HepG2 (cell line): ENCODE measurements at regions not wholly inside any gene's neighbourhood (a gene's known extent, or its start where the extent isn't known, plus 50 kb on each side); places are given as distances from the start of the nearest gene placed in this dataset.

ENCODE experiments used
- ATAC-seq: fragments of 200-7000 bp; cut with Tn5 transposase; 3 replicates; pipeline ENCODE4 v1.9.1; 2020; ENCODE audit warnings: mild to moderate bottlenecking, moderate library complexity
- BruUV-seq: library from RNA; stranded (reverse); fragments of 400-500 nt; replicated peaks from 2 replicates; lab custom pipeline; 2021; lab: Mats Ljungman, UMichigan
- CTCF ChIA-PET: fragments of 300-600 bp; formaldehyde crosslinking; extraction: SDS; loops from one replicate; lab custom pipeline; 2021; ENCODE audit warnings: low total read pairs, inconsistent platforms, low intra/inter-chr PET ratio; lab: Yijun Ruan, JAX
- POLR2A ChIA-PET: fragments of 350-600 bp; sonication (Branson Sonifier 250); formaldehyde crosslinking; loops from one replicate; lab custom pipeline; 2020; ENCODE audit warnings: antibody characterized with exemption, inconsistent platforms; lab: Yijun Ruan, JAX
- DNase-seq: peaks from one replicate; pipeline ENCODE4 v3.0.0-alpha.2; 2015; ENCODE audit warnings: low spot score
- FAIRE-seq: peaks from 3 replicates; lab custom pipeline; 2011; peaks lifted over from hg19 to GRCh38; lab: Jason Lieb, UNC
- H2AFZ ChIP-seq: one replicate; pipeline ENCODE4 v1.6.1; 2011; ENCODE audit warnings: low read length, inconsistent platforms
- H3K27ac ChIP-seq: fragments of 300-600 bp; 3 replicates; pipeline ENCODE4 v1.8.0; 2011; ENCODE audit warnings: mixed run types, mild to moderate bottlenecking, mixed read lengths, low read length, inconsistent platforms; ENCODE audit not compliant: insufficient read depth; ENCODE audit errors: extremely low read length
- H3K27me3 ChIP-seq, 2 experiments: fragments of 200-600 bp in 1 of 2; 2 replicates in 1 of 2; 3 replicates in 1 of 2; pipeline versions ENCODE4 v1.6.0 to v1.8.0; 2011; ENCODE audit warnings: low read length in 2 of 2, mild to moderate bottlenecking in 2 of 2, moderate library complexity in 2 of 2, inconsistent platforms in 1 of 2; ENCODE audit not compliant: insufficient read depth in 2 of 2, control insufficient read depth in 1 of 2
- H3K36me3 ChIP-seq, 2 experiments: fragments of 200-600 bp in 1 of 2; replicated peaks in 1 of 2; 2 replicates in 1 of 2; 3 replicates in 1 of 2; pipeline versions ENCODE4 v1.5.1 to v1.8.0; 2011; ENCODE audit warnings: low read length in 2 of 2, inconsistent platforms in 1 of 2; ENCODE audit not compliant: insufficient read depth in 2 of 2, control insufficient read depth in 1 of 2
- H3K4me1 ChIP-seq: 2 replicates; pipeline ENCODE4 v1.5.1; 2012; ENCODE audit warnings: low read length, inconsistent platforms; ENCODE audit not compliant: insufficient read depth
- H3K4me2 ChIP-seq: 2 replicates; pipeline ENCODE4 v1.6.0; 2011; ENCODE audit warnings: low read depth, low read length, inconsistent platforms
- H3K4me3 ChIP-seq, 3 experiments: fragments of 200-600 bp in 1 of 3; sonication (generic), shearing (Covaris generic) in 1 of 3; replicated peaks in 1 of 3; 2 replicates each; pipeline ENCODE4 v1.5.1; 2011 to 2016; ENCODE audit warnings: low read length in 3 of 3, inconsistent platforms in 2 of 3, low read depth in 2 of 3, mild to moderate bottlenecking in 2 of 3, control low read depth in 1 of 3, mixed read lengths in 1 of 3; ENCODE audit not compliant: insufficient read depth in 1 of 3
- H3K79me2 ChIP-seq: one replicate; pipeline ENCODE4 v1.6.1; 2011; ENCODE audit warnings: low read length, inconsistent platforms; ENCODE audit not compliant: insufficient read depth
- H3K9ac ChIP-seq: 2 replicates; pipeline ENCODE4 v1.6.0; 2011; ENCODE audit warnings: mild to moderate bottlenecking, low read depth, low read length, inconsistent platforms; ENCODE audit not compliant: insufficient read depth
- H3K9me3 ChIP-seq: 2 replicates; pipeline ENCODE4 v1.5.1; 2012; ENCODE audit warnings: mild to moderate bottlenecking, low read length
- H4K20me1 ChIP-seq: 2 replicates; pipeline ENCODE4 v1.6.0; 2011; ENCODE audit warnings: inconsistent platforms, mild to moderate bottlenecking, low read length, moderate library complexity; ENCODE audit not compliant: insufficient read depth
- BORCS8-MEF2B ChIP-seq: sonication (generic); formaldehyde crosslinking; IDR thresholded peaks from 2 replicates; pipeline ENCODE4 v1.8.0; 2022; ENCODE audit warnings: mild to moderate bottlenecking, missing genetic modification reagents
- EEA1 ChIP-seq: sonication (generic); formaldehyde crosslinking; IDR thresholded peaks from 2 replicates; pipeline ENCODE4 v1.5.1; 2020; ENCODE audit warnings: mild to moderate bottlenecking, missing genetic modification reagents, borderline replicate concordance
- ELF4 ChIP-seq: sonication (generic); formaldehyde crosslinking; IDR thresholded peaks from 2 replicates; pipeline ENCODE4 v1.5.0; 2020; ENCODE audit warnings: missing genetic modification reagents, mild to moderate bottlenecking, moderate library complexity, borderline replicate concordance
- EP300 ChIP-seq, 3 experiments: sonication (generic) in 1 of 3; formaldehyde crosslinking in 1 of 3; IDR thresholded peaks; 2 replicates each; pipeline versions ENCODE4 v1.5.1 to v1.6.1; 2011 to 2020; ENCODE audit warnings: low read depth in 2 of 3, low read length in 2 of 3, borderline replicate concordance in 1 of 3, improper control_type of control experiment in 1 of 3, mild to moderate bottlenecking in 1 of 3, missing genetic modification reagents in 1 of 3, moderate library complexity in 1 of 3
- HNRNPUL1 ChIP-seq: fragments of 200-400 bp; formaldehyde crosslinking; IDR thresholded peaks from 2 replicates; pipeline ENCODE4 v1.6.1; 2017; ENCODE audit warnings: low read depth, mild to moderate bottlenecking, low read length, moderate library complexity
- IRF9 ChIP-seq: sonication (generic); formaldehyde crosslinking; IDR thresholded peaks from 2 replicates; pipeline ENCODE4 v1.8.0; 2022; ENCODE audit warnings: missing genetic modification reagents, mild to moderate bottlenecking, borderline replicate concordance
- ISL2 ChIP-seq: sonication (generic); formaldehyde crosslinking; IDR thresholded peaks from 2 replicates; pipeline ENCODE4 v1.5.0; 2020; ENCODE audit warnings: missing genetic modification reagents
- KLF9 ChIP-seq: IDR thresholded peaks from 2 replicates; pipeline ENCODE4 v1.6.1; 2016; ENCODE audit warnings: low read depth
- MEF2D ChIP-seq: sonication (generic); formaldehyde crosslinking; IDR thresholded peaks from 2 replicates; pipeline ENCODE4 v1.5.1; 2020; ENCODE audit warnings: mild to moderate bottlenecking, missing genetic modification reagents
- NFIB ChIP-seq: sonication (generic); formaldehyde crosslinking; IDR thresholded peaks from 2 replicates; pipeline ENCODE4 v1.9.0; 2021; ENCODE audit warnings: missing genetic modification reagents, mild to moderate bottlenecking, borderline replicate concordance
- NR2C2 ChIP-seq: sonication (generic); formaldehyde crosslinking; IDR thresholded peaks from 2 replicates; pipeline ENCODE4 v1.4.0; 2020; ENCODE audit warnings: missing genetic modification reagents, mild to moderate bottlenecking, moderate library complexity, borderline replicate concordance
- TCF7 ChIP-seq: sonication (generic); IDR thresholded peaks from 2 replicates; pipeline ENCODE4 v1.6.1; 2016; ENCODE audit warnings: antibody characterized with exemption, low read depth
- ZEB1 ChIP-seq: IDR thresholded peaks from 2 replicates; pipeline ENCODE4 v1.6.1; 2012; ENCODE audit warnings: mild to moderate bottlenecking, low read depth, inconsistent platforms; ENCODE audit not compliant: insufficient replicate concordance
- ZNF547 ChIP-seq: sonication (generic); formaldehyde crosslinking; IDR thresholded peaks from 2 replicates; pipeline ENCODE4 v1.5.1; 2020; ENCODE audit warnings: mild to moderate bottlenecking, missing genetic modification reagents
- ZNF619 ChIP-seq: sonication (generic); formaldehyde crosslinking; IDR thresholded peaks from 2 replicates; pipeline ENCODE4 v1.4.0; 2020; ENCODE audit warnings: mild to moderate bottlenecking, missing genetic modification reagents
- ZSCAN21 ChIP-seq: sonication (generic); formaldehyde crosslinking; IDR thresholded peaks from 2 replicates; pipeline ENCODE4 v1.8.0; 2022; ENCODE audit warnings: mild to moderate bottlenecking, missing genetic modification reagents, moderate library complexity, borderline replicate concordance
- WGBS: methylation state at CpG from one replicate; pipeline ENCODE4 v1.1.6; 2017; ENCODE audit warnings: low lambda C conversion rate; 5-methylcytosine and 5-hydroxymethylcytosine counted together
- in situ Hi-C: cut with HindIII; loops from 2 replicates; pipeline ENCODE4 v1.10.0; 2017; ENCODE audit warnings: low pct_unique_long_range_greater_than_20kb; ENCODE audit not compliant: extremely low pct_ligation_motif_present
- intact Hi-C: fragments of 100-400 bp; cut with micrococcal nuclease; formaldehyde crosslinking; loops from one replicate; pipeline ENCODE4 v1.10.0; 2022; ENCODE audit not compliant: unreplicated experiment
- TF ChIP-seq, protein P1 (sequence below): sonication (generic); formaldehyde crosslinking; IDR thresholded peaks from 2 replicates; pipeline ENCODE4 v1.4.0; 2020; ENCODE audit warnings: mild to moderate bottlenecking, missing genetic modification reagents, borderline replicate concordance
- TF ChIP-seq, protein P2 (sequence below): IDR thresholded peaks from 2 replicates; pipeline ENCODE4 v1.6.1; 2016; ENCODE audit warnings: mild to moderate bottlenecking
- TF ChIP-seq, protein P3 (sequence below): sonication (generic); formaldehyde crosslinking; IDR thresholded peaks from 2 replicates; pipeline ENCODE4 v1.8.0; 2022; ENCODE audit warnings: mild to moderate bottlenecking, missing genetic modification reagents, borderline replicate concordance

GRCh38 chr7:118753479-118753878 is 529.0 kb downstream of the ANKRD7 start:
- intact Hi-C loops = no loop called here
- Histone ChIP-seq H3K27me3 (no peaks in the 10 kb centered on the region), H3K9ac (no peak overlapping the region), H3K4me2 (no peak overlapping the region), H4K20me1 (no peaks in the 10 kb centered on the region), H3K36me3 (no peaks in the 10 kb centered on the region), H3K9me3 (no peaks in the 10 kb centered on the region), H3K4me1 (no peaks in the 10 kb centered on the region), H2AFZ (no peak overlapping the region), H3K79me2 (no peaks in the 10 kb centered on the region), H3K4me3 (no peak overlapping the region), H3K27ac (no peak overlapping the region)
- DNase-seq (no peak), ATAC-seq (no peak), FAIRE-seq (no peak)
- no peak for TF ChIP-seq ZSCAN21 (CRISPR knock-in tag)
- no peak for TF ChIP-seq EP300 (IDR thresholded peaks at IDR 0.05; ENCODE audit: low read depth in 2 of 2, low read length in 2 of 2)
- no peak for TF ChIP-seq EP300 (CRISPR knock-in tag; IDR thresholded peaks at IDR 0.05; ENCODE audit: borderline replicate concordance)
- TF ChIP-seq ZNF547 (CRISPR knock-in tag) = no peak
- TF ChIP-seq ZNF619 (CRISPR knock-in tag) = no peak
- TF ChIP-seq, protein P1, sequence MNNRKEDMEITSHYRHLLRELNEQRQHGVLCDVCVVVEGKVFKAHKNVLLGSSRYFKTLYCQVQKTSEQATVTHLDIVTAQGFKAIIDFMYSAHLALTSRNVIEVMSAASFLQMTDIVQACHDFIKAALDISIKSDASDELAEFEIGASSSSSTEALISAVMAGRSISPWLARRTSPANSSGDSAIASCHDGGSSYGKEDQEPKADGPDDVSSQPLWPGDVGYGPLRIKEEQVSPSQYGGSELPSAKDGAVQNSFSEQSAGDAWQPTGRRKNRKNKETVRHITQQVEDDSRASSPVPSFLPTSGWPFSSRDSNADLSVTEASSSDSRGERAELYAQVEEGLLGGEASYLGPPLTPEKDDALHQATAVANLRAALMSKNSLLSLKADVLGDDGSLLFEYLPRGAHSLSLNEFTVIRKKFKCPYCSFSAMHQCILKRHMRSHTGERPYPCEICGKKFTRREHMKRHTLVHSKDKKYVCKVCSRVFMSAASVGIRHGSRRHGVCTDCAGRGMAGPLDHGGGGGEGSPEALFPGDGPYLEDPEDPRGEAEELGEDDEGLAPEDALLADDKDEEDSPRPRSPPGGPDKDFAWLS (CRISPR knock-in tag) = no peak
- no peak for TF ChIP-seq NR2C2
- TF ChIP-seq MEF2D (CRISPR knock-in tag) = no peak
- TF ChIP-seq, protein P2, sequence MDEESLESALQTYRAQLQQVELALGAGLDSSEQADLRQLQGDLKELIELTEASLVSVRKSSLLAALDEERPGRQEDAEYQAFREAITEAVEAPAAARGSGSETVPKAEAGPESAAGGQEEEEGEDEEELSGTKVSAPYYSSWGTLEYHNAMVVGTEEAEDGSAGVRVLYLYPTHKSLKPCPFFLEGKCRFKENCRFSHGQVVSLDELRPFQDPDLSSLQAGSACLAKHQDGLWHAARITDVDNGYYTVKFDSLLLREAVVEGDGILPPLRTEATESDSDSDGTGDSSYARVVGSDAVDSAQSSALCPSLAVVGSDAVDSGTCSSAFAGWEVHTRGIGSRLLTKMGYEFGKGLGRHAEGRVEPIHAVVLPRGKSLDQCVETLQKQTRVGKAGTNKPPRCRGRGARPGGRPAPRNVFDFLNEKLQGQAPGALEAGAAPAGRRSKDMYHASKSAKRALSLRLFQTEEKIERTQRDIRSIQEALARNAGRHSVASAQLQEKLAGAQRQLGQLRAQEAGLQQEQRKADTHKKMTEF (CRISPR knock-in tag) = no peak
- TF ChIP-seq KLF9 = no peak
- TF ChIP-seq HNRNPUL1 = no peak
- TF ChIP-seq, protein P3, sequence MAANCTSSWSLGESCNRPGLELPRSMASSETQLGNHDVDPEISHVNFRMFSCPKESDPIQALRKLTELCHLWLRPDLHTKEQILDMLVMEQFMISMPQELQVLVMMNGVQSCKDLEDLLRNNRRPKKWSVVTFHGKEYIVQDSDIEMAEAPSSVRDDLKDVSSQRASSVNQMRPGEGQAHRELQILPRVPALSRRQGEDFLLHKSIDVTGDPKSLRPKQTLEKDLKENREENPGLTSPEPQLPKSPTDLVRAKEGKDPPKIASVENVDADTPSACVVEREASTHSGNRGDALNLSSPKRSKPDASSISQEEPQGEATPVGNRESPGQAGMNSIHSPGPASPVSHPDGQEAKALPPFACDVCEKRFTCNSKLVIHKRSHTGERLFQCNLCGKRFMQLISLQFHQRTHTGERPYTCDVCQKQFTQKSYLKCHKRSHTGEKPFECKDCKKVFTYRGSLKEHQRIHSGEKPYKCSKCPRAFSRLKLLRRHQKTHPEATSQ = no peak
- no peak for TF ChIP-seq BORCS8-MEF2B
- TF ChIP-seq IRF9 (CRISPR knock-in tag) = no peak
- TF ChIP-seq EEA1 (CRISPR knock-in tag) = no peak
- no peak for TF ChIP-seq ZEB1
- no peak for TF ChIP-seq TCF7
- no peak for TF ChIP-seq ISL2 (CRISPR knock-in tag)
- TF ChIP-seq ELF4 (CRISPR knock-in tag) = no peak
- TF ChIP-seq NFIB (CRISPR knock-in tag) = no peak
- BruUV-seq = no TSS peak
- WGBS = 0% methylated on average over 1 of the region's 1 CpG
- in situ Hi-C loops = no loop called here
- ChIA-PET POLR2A (interaction anchor here (0.5 kb wide), 1 partner anchor 1333 kb away, joined by 3 read pairs; no protein-coding TSS in a partner anchor), CTCF (no interaction called here)
